Thoracic aorta (tissue), 2 donors: ENCODE measurements at regions not wholly inside any gene's neighbourhood (a gene's known extent, or its start where the extent isn't known, plus 50 kb on each side); places are given as distances from the start of the nearest gene placed in this dataset.

ENCODE experiments used
- ATAC-seq: fragments of 150-250 bp; one replicate; pipeline ENCODE4 v1.8.0; 2017; ENCODE audit warnings: low read depth; ENCODE audit not compliant: insufficient number of reproducible peaks, low FRiP score
- DNase-seq: peaks from one replicate; pipeline ENCODE4 v3.0.0-alpha.2; 2020; ENCODE audit warnings: low spot score
- H3K27ac ChIP-seq, 2 donors: fragments of 200-600 bp; sonication (generic); 1 replicate in 1 of 2; 2 replicates in 1 of 2; pipeline ENCODE4 v1.5.1; 2016; ENCODE audit warnings: mild to moderate bottlenecking in 2 of 2, moderate library complexity in 2 of 2
- H3K27me3 ChIP-seq: fragments of 200-600 bp; sonication (generic); replicated peaks from 2 replicates; pipeline ENCODE4 v1.6.0; 2016; ENCODE audit warnings: mild to moderate bottlenecking; ENCODE audit not compliant: insufficient read depth
- H3K36me3 ChIP-seq: fragments of 200-600 bp; sonication (generic); one replicate; pipeline ENCODE4 v1.5.1; 2016
- H3K4me1 ChIP-seq, 2 donors: fragments of 200-600 bp; sonication (generic); 1 replicate in 1 of 2; 2 replicates in 1 of 2; pipeline versions ENCODE4 v1.5.1 to v1.6.0; 2016; ENCODE audit warnings: low read depth in 2 of 2, mild to moderate bottlenecking in 1 of 2; ENCODE audit not compliant: control insufficient read depth in 1 of 2
- H3K4me3 ChIP-seq: fragments of 200-600 bp; sonication (generic); 2 replicates; pipeline ENCODE4 v1.5.1; 2016; ENCODE audit warnings: mild to moderate bottlenecking
- H3K9me3 ChIP-seq: fragments of 200-600 bp; sonication (generic); 2 replicates; pipeline ENCODE4 v1.5.1; 2016
- CTCF ChIP-seq: fragments of 200-600 bp; sonication (generic); IDR thresholded peaks from one replicate; pipeline ENCODE4 v1.5.1; 2019; ENCODE audit warnings: antibody characterized with exemption

GRCh38 chr10:121231079-121231478 lies 367.2 kb downstream of the FGFR2 start:
- Histone ChIP-seq H3K9me3 (no peaks in the 10 kb centered on the region), H3K4me1 (no peaks in the 10 kb centered on the region), H3K27me3 (no peaks in the 10 kb centered on the region), H3K4me3 (no peak overlapping the region), H3K27ac (no peak overlapping the region), H3K36me3 (no peaks in the 10 kb centered on the region)
- DNase-seq (no peak), ATAC-seq (no peak)
- TF ChIP-seq CTCF = no peak

- TF ChIP-seq CTCF = no peak
- Histone ChIP-seq H3K27ac (no peak overlapping the region), H3K36me3 (no peaks in the 10 kb centered on the region), H3K4me3 (no peak overlapping the region), H3K4me1 (no peaks in the 10 kb centered on the region), H3K9me3 (peaks cover 1% of the 10 kb centered on the region), H3K27me3 (no peaks in the 10 kb centered on the region)
- no peak for DNase-seq
- ATAC-seq = no peak
These were observed 365.8 kb downstream of the FGFR2 start for GRCh38 chr10:121232494-121232893.

GRCh38 chr10:121235692-121236091 lies 362.6 kb downstream of the FGFR2 start:
- no peaks in the 10 kb centered on the region for H3K36me3 ChIP-seq
- H3K27ac ChIP-seq = no peak overlapping the region
- peaks cover 4% of the 10 kb centered on the region for H3K9me3 ChIP-seq
- no peaks in the 10 kb centered on the region for H3K27me3 ChIP-seq
- no peak overlapping the region for H3K4me3 ChIP-seq
- ATAC-seq = no peak
- no peak for DNase-seq
- no peak for TF ChIP-seq CTCF
- no peaks in the 10 kb centered on the region for H3K4me1 ChIP-seq

- H3K36me3 ChIP-seq = no peaks in the 10 kb centered on the region
- no peaks in the 10 kb centered on the region for H3K4me1 ChIP-seq
- no peak overlapping the region for H3K27ac ChIP-seq
- ATAC-seq (no peak), DNase-seq (no peak)
- no peak for TF ChIP-seq CTCF
- peaks cover 4% of the 10 kb centered on the region for H3K9me3 ChIP-seq
- no peak overlapping the region for H3K4me3 ChIP-seq
- no peaks in the 10 kb centered on the region for H3K27me3 ChIP-seq
These were observed 361.6 kb downstream of the FGFR2 start for GRCh38 chr10:121236621-121237020.

- DNase-seq (no peak), ATAC-seq (no peak)
- no peak for TF ChIP-seq CTCF
- Histone ChIP-seq H3K36me3 (no peaks in the 10 kb centered on the region), H3K9me3 (peaks cover 4% of the 10 kb centered on the region), H3K27me3 (no peaks in the 10 kb centered on the region), H3K27ac (no peak overlapping the region), H3K4me1 (no peaks in the 10 kb centered on the region), H3K4me3 (no peak overlapping the region)
These were observed 360.5 kb downstream of the FGFR2 start for GRCh38 chr10:121237718-121238117.
